ENCODE measurements at regions not wholly inside any gene's neighbourhood (a gene's known extent, or its start where the extent isn't known, plus 50 kb on each side); places are given as distances from the start of the nearest gene placed in this dataset.

- Mint-ChIP-seq H3K36me3 (ENCODE audit: low read depth) (no peaks in the 10 kb centered on the region), H3K4me1 (peaks cover 55% of the 10 kb centered on the region), H3K27me3 (ENCODE audit: low read depth) (peaks cover 4% of the 10 kb centered on the region), H3K27ac (peak overlapping the region; percentile 34 to 88 (median 67)), H3K9me3 (no peaks in the 10 kb centered on the region), H3K4me3 (no peak overlapping the region)
- TF ChIP-seq, protein P1, sequence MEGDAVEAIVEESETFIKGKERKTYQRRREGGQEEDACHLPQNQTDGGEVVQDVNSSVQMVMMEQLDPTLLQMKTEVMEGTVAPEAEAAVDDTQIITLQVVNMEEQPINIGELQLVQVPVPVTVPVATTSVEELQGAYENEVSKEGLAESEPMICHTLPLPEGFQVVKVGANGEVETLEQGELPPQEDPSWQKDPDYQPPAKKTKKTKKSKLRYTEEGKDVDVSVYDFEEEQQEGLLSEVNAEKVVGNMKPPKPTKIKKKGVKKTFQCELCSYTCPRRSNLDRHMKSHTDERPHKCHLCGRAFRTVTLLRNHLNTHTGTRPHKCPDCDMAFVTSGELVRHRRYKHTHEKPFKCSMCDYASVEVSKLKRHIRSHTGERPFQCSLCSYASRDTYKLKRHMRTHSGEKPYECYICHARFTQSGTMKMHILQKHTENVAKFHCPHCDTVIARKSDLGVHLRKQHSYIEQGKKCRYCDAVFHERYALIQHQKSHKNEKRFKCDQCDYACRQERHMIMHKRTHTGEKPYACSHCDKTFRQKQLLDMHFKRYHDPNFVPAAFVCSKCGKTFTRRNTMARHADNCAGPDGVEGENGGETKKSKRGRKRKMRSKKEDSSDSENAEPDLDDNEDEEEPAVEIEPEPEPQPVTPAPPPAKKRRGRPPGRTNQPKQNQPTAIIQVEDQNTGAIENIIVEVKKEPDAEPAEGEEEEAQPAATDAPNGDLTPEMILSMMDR (IDR thresholded peaks at IDR 0.05; ENCODE audit: unreplicated experiment in 3 of 3), result no peak
Observed at GRCh38 chr3:40996382-40996781, 202.9 kb upstream of the CTNNB1 start.

- Mint-ChIP-seq H3K4me1 (peaks cover 53% of the 10 kb centered on the region), H3K27me3 (ENCODE audit: low read depth) (peaks cover 7% of the 10 kb centered on the region), H3K36me3 (ENCODE audit: low read depth) (no peaks in the 10 kb centered on the region), H3K27ac (peak overlapping the region; percentile 34 to 88 (median 67)), H3K4me3 (peak overlapping the region in 1 of 3 experiments; percentile 20), H3K9me3 (no peaks in the 10 kb centered on the region)
- TF ChIP-seq, protein P1 (IDR thresholded peaks at IDR 0.05; ENCODE audit: unreplicated experiment in 3 of 3), result no peak
Observed at GRCh38 chr3:40996827-40997710, 202.2 kb upstream of the CTNNB1 start.

GRCh38 chr3:40997711-40998519 is 201.4 kb upstream of the CTNNB1 start:
- peaks cover 12% of the 10 kb centered on the region for H3K27me3 Mint-ChIP-seq (ENCODE audit: low read depth)

GRCh38 chr3:40999682-41000081 is 199.6 kb upstream of the CTNNB1 start:
- TF ChIP-seq, protein P1 (IDR thresholded peaks at IDR 0.05; ENCODE audit: unreplicated experiment in 3 of 3), result no peak
- Mint-ChIP-seq H3K36me3 (ENCODE audit: low read depth) (no peaks in the 10 kb centered on the region), H3K4me3 (no peak overlapping the region), H3K27ac (no peak overlapping the region), H3K27me3 (ENCODE audit: low read depth) (peaks cover 12% of the 10 kb centered on the region), H3K4me1 (peaks cover 53% of the 10 kb centered on the region), H3K9me3 (no peaks in the 10 kb centered on the region)

More at GRCh38 chr3:40997711-40998519, 201.4 kb upstream of the CTNNB1 start:
- H3K27ac Mint-ChIP-seq, result peak overlapping the region in 2 of 3 experiments; percentile 7 to 20
- TF ChIP-seq, protein P1 (IDR thresholded peaks at IDR 0.05; ENCODE audit: unreplicated experiment in 3 of 3), result no peak
- peaks cover 53% of the 10 kb centered on the region for H3K4me1 Mint-ChIP-seq
- H3K4me3 Mint-ChIP-seq, result peak overlapping the region in 1 of 3 experiments; percentile 20
- no peaks in the 10 kb centered on the region for H3K9me3 Mint-ChIP-seq
- no peaks in the 10 kb centered on the region for H3K36me3 Mint-ChIP-seq (ENCODE audit: low read depth)

- H3K9me3 Mint-ChIP-seq, result no peaks in the 10 kb centered on the region
Observed at GRCh38 chr3:41000471-41000870, 198.8 kb upstream of the CTNNB1 start.

More at GRCh38 chr3:41000471-41000870, 198.8 kb upstream of the CTNNB1 start:
- Mint-ChIP-seq H3K4me1 (peaks cover 51% of the 10 kb centered on the region), H3K36me3 (ENCODE audit: low read depth) (no peaks in the 10 kb centered on the region), H3K27me3 (ENCODE audit: low read depth) (peaks cover 12% of the 10 kb centered on the region), H3K4me3 (no peak overlapping the region), H3K27ac (no peak overlapping the region)
- TF ChIP-seq, protein P1 (IDR thresholded peaks at IDR 0.05; ENCODE audit: unreplicated experiment in 3 of 3), result no peak
